ENCODE measurements at regions not wholly inside any gene's neighbourhood (a gene's known extent, or its start where the extent isn't known, plus 50 kb on each side); places are given as distances from the start of the nearest gene placed in this dataset.
"Not testable (repeated sequence)": the region's sequence is repeated elsewhere in the genome, so short reads cannot be mapped to it uniquely, and the experiment has no call there.

DNA sequence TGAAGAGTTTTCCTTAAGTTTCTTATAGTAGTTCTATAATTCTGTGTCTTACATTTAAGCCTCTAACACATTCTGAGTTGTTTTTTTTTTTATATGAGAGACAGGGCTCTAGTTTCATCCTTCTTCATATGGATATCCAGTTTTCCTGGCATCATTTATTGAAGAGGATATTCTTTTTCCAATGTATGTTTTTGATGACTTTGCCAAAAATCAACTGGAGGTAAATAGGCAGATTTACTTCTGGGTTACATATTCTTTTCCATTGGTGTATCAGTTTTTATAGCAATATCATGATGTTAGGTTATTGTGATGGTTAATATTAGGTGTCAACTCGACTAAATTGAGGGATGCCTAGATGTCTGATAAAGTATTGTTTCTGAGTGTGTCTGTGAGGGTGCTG is 650.7 kb upstream of the GRID2 start:
- DNase-seq = no peak

DNA sequence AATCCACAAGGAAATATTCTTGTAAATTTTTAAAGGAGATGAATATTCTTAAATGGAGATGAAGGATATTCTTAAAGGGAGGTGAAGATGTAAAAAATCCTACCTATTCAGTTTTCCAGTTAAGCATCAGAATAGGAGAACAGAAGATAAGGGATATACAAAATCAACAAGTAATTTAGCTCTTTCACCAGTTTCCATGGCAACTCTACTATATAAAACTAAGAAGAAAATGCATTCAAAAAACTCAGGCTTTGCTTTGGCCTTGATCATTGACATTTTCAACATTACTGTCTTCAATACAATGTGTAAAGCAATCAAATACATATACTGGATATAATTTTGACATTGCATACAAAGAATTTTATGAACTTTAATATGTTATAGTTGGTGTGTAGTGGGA is 622.7 kb upstream of the GRID2 start:
- no peak for DNase-seq

DNA sequence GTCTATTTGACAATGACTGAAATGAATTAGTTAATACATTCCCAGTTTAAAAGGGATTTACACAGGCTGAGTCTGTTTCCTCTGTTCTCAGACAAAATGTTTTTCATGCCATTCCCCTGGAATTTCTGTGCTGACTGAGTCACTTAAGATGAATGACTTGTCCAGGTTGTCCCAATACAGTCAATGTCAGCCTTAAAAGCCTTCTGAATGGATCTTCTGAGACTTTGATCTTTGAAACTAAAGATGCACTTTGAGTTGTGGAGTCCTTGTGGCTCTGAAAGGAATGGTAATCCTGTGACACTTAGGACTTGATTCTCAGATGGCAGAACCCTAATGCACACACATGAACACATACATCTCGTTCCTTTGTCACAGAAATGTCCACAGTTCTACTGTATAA is 622.2 kb upstream of the GRID2 start:
- DNase-seq = no peak

DNA sequence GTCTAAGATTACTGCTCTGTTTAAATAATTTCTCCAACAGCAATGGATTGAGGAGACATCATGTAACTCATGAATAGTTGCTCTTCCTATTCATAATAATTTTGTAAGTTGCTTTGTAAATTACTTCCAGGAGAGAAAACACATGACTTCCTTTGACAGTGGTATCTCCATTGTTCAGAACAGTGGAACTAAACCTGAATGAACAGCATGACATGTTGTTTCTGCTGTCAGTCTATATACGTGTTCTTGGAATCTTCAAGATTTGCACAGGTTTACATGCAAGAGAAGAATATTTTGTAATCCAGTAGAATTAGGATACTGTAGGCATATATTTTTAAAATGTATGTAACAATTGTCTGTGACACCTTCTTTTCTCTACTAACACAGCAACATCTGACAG is 618.8 kb upstream of the GRID2 start:
- DNase-seq = no peak

DNA sequence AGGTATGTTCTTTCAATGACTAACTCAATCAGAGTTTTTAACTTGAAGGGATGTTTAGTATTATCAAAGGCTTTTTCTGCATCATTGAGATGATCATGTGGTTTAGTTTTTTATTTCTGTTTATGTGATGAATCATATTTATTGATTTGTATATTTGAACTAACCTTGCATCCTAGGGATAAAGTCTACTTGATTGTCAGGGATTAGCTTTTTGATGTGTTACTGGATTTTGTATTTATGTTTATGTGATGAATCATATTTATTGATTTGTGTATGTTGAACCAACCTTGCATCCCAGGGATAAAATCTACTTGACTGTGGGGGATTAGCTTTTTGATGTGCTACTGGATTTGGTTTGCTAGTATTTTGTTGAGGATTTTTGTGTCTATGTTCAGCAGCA is 615.4 kb upstream of the GRID2 start:
- no peak for DNase-seq

DNA sequence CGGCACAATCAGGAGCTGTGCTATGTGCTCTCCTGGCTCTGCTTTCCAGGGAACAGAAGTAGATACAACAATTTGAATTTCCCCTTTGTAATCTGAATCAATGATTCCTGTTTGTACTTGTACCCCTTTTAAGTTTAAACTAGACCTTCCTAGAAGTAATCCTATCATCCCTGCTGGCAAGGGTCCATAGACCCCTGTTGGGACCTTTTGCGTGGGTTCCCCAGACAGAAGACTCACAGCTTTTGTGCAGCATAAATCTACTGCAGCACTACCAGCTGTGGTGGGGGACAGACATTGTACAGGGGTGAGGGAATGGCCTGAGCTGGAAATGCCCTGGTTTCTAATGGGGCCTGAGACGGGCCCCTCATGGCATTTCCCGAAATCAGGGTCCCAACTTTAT is 604.1 kb upstream of the GRID2 start:
- not testable (repeated sequence) for DNase-seq

DNA sequence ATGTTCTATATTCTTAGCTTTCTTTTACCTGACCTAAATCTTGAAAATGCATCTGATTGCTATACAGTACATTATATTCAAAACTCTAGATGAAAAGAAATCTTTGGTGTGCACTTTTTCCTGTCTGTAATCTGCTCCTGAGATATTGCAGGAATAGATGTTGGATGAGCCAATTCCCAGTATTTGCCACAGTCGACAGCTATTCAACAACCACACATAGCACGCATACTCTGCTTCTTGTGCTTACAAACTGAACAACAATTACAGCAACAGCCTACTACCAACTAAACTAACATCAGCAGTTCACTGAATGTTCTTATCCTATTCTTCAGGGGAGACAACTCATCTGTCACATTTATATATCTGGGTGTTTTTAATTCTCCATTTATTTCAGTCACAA is 573.9 kb upstream of the GRID2 start:
- DNase-seq = no peak

DNA sequence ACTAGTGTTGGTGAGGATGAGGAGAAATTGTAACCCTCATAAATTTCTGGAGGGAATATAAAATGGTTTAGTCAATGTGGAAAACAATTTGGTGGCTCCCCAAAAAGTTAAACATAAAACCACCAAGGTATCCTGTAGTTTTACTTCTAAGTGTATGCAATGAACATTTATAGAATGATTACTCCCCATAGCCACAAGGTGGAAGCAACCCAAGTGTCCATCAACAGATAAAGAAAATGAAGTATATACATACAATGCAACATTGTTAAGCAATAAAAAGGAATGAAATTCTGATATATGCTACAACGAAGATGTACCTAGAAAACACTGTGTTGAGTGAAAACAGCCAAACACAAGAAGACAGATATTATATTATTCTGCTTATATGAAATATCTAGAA is 569.1 kb upstream of the GRID2 start:
- DNase-seq = no peak

DNA sequence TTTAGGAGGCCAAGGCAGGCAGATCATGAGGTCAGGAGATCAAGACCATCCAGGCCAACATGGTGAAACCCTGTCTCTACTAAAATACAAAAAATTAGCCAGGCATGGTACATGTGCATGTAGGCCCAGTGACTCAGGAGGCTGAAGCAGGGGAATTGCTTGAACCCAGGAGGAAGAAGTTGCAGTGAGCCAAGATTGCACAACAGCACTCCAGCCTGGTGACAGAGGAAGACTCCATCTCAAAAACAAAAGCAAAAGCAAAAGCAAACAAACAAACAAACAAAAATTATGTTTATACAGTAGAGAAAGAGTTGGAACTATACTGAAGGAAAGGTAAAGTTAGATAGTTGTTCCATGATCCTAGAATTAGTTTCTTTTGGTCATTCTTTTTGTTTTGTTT is 564.9 kb upstream of the GRID2 start:
- not testable (repeated sequence) for DNase-seq

DNA sequence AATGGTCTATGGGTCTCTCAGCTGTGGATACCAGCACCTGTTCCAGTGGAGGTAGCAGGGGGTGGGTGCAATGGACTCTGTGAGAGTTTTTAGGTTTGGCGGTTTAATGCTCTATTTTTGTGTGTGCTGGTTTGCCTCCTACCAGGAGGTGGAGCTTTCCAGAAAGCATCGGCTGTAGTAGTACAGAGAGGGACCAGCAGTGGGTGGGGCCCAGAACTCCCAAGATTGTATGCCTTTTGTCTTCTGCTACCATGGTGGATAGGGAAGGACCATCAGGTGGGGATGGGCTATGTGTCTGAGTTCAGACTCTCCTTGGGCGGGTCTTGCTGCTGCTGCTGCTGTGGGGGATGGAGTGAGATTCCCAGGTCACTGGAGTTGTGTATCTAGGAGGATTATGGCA is 557.2 kb upstream of the GRID2 start:
- no peak for DNase-seq

DNA sequence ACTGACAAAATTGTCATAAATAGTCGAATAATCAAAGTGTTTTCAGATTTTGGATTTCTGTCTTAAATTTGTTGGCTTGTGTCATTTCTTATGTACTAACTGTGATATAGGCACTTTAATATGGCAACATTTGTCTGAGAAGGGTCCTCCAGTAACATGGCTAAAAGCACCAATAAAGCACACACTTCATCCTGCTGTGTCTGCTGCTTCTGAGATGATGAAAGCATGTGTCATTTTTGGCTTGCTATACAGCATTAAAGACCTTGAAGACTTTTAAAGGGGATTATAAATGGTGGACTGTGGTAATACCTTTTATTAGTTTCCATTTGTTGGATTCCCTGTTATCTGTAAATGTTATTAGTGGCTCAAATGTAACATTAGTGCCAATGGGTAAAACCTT is 551.8 kb upstream of the GRID2 start:
- no peak for DNase-seq

DNA sequence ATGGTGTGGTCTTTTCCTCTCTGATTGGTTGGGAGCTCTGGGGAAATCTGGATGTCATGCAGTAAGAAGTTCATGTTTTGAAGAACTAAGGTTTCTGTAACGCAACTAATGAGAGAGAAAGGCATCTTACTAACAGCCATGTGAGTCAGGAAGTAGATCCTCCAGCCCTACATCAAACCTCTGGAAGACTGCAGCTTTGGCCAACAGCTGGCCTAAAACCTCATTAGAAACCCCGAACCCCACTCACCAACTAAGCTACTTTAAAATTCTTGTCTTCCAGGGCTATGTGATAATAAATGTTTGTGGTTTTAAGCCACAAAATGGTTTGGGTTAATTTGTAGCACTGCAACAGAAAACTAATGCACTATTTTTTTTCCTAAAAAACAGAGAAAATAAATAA is 549.0 kb upstream of the GRID2 start:
- DNase-seq = no peak

DNA sequence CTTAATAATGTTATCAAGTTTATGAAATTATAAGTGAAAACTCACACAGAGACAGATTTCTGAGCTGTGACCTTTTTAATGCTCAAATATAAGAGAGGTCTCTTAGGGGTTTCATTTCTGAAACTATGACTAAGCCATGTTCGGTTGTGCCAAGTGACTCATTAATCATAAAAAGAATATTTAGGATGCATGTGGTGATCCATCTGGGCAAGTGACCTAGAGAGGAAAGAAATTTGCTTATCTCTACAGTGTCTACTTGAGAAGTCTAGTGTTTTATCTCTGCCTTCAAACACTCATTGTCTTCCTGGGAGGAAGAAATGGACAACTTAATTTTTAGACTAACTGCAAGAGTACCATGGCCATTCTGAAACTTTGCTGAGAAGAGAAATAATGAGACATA is 545.3 kb upstream of the GRID2 start:
- no peak for DNase-seq

DNA sequence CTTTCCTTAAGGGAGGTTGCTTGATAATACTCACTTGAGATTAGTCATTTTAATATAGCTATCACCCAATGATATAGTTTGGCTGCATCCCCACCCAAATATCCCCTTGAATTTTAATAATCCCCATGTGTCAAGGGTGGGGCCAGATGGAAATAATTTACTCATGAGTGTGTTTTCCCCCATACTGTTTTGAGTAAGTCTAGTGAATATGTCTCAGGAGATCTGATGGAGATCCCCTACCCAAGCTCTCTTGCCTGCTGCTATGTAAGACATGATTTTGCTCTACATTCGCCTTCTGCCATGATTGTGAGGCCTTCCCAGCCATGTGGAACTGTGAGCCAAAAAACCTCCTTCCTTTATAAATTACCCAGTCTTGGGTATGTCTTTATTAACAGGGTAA is 539.7 kb upstream of the GRID2 start:
- DNase-seq = no peak

DNA sequence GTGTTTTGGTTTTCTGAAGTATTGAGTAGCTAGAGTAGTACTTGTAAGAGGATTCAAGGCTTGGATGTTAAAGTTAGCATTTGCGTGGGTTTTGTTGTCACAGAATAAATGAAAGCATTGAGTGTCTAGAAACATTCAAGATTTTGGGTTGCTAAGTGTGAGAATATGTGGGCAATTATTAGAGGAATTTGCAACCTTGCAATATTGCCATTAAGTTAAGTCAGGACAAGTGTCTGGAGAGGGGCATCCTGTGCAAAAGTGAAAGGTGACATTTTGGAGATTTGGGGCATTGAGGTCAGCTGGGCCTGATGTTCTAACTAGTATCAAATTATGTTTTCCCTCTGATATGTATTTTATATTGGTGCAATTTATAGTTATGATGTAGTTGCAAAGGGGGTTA is 533.9 kb upstream of the GRID2 start:
- DNase-seq = no peak

DNA sequence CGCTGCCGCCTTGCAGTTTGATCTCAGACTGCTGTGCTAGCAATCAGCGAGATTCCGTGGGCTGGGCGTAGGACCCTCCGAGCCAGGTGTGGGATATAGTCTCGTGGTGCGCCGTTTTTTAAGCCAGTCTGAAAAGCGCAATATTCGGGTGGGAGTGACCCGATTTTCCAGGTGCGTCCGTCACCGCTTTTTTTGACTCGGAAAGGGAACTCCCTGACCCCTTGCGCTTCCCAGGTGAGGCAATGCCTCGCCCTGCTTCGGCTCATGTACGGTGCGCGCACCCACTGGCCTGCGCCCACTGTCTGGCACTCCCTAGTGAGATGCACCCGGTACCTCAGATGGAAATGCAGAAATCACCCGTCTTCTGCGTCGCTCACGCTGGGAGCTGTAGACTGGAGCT is 512.1 kb upstream of the GRID2 start:
- DNase-seq = not testable (repeated sequence)

DNA sequence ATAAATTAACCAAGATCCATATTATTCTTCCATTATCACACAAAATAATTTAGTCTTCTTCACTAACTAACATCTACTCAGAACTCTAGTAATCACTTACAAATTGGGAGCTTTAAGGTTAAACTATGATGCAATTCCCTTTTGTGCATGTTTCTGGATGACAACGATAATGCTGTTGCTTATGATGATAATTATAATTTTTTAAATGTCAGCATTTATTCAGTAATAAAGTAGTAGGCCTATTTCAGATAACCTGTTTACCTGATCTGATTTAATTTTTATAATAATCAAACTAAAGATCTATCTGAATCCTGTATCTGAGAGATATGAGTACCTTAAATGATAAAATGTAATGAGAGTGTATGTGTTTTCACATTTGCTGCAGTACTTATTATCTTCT is 507.8 kb upstream of the GRID2 start:
- DNase-seq = no peak

DNA sequence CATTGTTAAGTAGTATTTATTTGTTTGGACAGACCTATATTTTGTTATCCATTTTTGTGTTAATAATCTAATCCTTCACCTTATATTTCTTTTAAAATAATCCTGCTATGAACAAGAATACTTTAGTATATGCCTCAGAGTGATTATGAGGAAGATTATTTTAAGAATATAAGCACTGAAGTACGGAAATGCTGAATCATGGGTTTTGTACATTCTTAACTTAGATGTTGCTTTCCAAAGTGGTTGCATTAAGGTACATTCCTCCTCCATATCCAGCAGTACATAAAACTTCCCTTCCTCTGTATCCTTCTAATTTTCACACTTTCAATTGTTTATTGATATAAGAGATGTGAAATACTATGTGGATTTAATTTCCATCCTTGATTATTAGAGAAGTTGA is 491.4 kb upstream of the GRID2 start:
- no peak for DNase-seq

DNA sequence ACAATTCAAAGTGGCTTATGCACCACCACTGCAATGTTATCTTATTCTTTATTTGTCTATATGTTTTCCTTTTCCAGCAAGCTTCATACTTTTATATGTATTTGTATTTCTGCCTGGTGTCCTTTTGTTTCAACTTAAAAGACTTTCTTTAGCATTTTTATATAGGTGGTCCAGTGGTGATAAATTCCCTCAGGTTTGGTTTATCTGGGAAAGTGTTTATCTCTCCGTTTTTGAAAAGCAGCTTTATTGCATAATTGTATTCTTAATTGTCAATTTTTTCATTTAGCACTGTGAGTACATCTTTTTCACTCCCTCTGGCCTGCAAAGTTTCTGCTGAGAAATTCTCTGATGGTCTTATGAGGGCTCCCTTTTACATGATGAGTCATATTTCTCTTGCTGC is 479.0 kb upstream of the GRID2 start:
- DNase-seq = no peak

DNA sequence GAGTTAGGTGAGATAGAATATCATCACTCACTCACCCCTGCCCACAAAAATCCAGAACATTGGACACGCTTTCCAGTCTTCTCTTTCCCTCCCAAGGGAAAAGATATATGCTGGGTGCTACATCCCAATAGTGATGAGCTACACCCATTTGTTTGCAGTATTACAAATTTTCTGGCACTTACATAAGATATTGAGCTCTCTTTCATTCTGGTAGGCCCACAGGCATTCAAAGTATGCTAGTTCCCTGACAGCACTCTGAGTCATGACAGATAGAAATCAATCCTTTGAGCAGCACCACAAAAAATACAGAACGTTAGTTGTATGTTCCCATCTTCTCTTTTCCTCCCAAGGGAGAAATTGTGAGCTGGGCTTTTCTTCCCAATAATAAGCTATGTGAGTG is 477.6 kb upstream of the GRID2 start:
- no peak for DNase-seq

DNA sequence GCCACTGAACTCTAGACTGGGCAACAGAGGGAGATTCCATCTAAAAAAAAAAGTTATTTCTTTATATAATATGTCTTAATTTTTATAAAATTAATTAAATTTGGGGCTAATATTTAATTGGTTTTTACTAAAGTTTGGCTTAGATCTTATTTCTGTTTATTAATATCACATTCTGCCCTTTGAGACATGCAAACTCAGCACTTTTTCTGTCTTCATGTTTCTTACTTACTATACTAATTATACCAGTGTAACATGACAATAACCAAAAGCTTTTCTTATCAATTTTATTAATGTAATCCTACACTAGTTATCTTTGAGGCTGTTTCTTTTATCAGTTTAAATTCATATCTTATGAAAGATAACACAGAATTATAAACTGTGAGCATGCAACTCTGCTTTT is 475.9 kb upstream of the GRID2 start:
- no peak for DNase-seq

DNA sequence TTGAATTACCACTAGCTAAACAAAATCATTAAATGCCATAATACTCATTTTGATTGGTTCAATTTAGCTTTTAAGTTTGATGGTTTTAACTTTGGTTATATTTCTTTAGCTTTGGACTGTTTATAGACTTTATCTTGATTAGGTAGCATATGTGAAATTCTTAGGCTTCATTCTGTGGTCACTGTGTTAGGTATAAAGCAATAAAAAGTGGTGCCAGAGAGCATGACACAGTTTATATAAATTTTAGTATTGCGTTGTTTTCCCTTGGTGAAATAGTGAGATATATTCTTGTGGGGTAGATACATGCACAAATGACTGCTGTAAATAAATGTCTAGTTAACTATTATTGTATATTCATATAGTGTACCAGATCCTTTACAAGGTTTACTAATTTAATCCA is 474.2 kb upstream of the GRID2 start:
- no peak for DNase-seq

DNA sequence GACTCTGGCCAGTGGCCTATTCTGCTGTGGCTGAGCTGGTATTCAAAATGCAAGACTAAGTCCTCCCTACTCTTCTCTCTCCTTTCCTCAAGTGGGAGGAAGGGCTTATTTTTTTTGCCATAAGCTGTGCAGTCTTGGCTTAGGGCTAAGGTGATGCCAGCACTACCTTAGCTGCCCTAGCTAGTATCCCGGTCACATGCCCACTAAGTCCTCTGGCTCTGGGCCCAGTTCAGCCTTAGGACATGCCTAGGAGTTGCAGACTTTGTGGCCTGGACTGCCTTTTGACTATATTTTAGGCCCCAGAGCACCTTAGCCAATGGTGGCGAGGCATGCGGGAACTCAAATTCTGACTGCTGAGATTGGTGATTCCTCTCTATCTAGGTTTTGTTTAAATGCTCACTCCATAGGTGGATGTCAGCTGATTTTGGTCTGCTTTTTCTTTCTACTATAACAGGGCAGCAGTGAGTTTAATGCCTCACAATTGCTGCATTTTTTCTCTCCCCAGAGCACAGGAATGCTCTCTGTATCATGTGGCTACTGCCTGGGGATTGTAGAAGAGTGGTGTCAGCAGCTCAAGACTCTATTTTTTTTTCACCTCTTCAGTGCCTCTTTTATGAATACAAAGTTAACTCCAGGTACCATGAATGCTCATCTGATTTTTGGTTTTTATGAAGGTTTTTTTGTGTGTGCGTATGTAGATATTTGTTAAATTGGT is 472.9 kb upstream of the GRID2 start:
- DNase-seq = no peak

DNA sequence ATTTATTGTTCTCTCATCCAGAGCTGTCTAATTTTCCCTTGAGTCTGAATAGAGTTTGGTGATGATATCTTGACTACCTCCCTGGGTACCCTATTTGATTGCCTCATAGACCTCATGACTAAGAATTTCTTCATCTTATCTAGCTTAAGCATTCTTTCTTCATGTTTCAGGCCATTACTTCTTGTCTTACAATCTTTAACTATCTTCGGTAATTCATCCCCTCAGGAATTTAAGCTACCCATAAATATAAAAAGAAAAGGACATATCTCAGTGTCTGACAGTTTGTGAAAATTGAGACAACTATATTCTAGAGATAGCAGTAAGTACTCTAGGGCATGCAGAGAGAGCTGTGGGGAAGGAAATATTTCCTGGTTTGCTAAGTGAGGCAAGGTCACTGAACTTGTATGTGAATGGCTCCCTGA is 466.1 kb upstream of the GRID2 start:
- no peak for DNase-seq

DNA sequence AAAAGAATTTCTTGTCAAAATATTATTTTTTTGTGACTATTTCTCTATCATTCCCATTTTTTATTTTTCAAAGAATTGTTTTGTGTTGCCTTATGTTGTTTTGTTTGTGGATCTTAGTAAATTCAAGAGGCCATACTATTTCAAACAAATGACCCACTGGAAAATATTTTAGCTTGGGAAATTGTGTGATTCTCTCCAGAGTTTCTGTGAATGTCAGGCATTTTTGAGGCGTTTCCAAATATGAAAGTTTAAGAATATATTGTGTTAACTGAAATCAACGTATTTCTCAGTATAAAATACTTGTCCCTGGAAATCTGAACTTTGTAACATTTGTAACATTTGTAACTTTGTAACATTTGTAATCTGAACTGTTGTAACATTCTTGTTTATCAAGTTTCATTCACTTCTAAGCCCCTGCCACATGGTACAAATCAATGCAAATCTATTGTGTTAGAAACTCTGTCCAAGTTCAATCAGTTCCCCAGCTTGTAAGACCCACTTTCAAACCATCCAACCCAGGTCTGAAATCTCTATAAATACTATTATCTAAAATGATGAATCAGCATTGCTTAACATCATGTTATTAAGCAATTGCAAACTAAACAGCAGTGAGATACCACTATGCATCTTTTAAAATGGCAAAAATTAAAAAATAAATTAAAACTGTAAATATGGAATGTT is 465.4 kb upstream of the GRID2 start:
- no peak for DNase-seq
